IMR-90 (cell line): ENCODE measurements at regions not wholly inside any gene's neighbourhood (a gene's known extent, or its start where the extent isn't known, plus 50 kb on each side); places are given as distances from the start of the nearest gene placed in this dataset.

Source experiments
- ATAC-seq: fragments of 200-7000 bp; cut with Tn5 transposase; 2 replicates; pipeline ENCODE4 v1.9.1; 2020; ENCODE audit warnings: low read depth, mild to moderate bottlenecking, moderate library complexity
- BruUV-seq: library from RNA; stranded (reverse); fragments of 400-500 nt; replicated peaks from 2 replicates; lab custom pipeline; 2021; lab: Mats Ljungman, UMichigan
- CTCF ChIA-PET: fragments of 300-600 bp; formaldehyde crosslinking; extraction: SDS; loops from one replicate; lab custom pipeline; 2021; ENCODE audit warnings: antibody characterized with exemption; lab: Yijun Ruan, JAX
- POLR2A ChIA-PET: fragments of 300-600 bp; sonication (Branson Sonifier 250); formaldehyde crosslinking; loops from one replicate; lab custom pipeline; 2022; ENCODE audit warnings: antibody characterized with exemption; ENCODE audit not compliant: unreplicated experiment; lab: Charles Lee
- DNase-seq: peaks from one replicate; pipeline ENCODE4 v3.0.0; 2013
- H2AFZ ChIP-seq: replicated peaks from 2 replicates; pipeline ENCODE3; 2013; ENCODE audit warnings: low read length, mild to moderate bottlenecking; ENCODE audit not compliant: poor library complexity
- H2AK5ac ChIP-seq: 2 replicates; pipeline ENCODE4 v1.6.1; 2013; ENCODE audit warnings: low read depth, low read length, inconsistent platforms
- H2AK9ac ChIP-seq: replicated peaks from 2 replicates; pipeline ENCODE3; 2013; ENCODE audit warnings: mild to moderate bottlenecking, low read depth, low read length, moderate library complexity; ENCODE audit not compliant: poor library complexity
- H2BK120ac ChIP-seq: 2 replicates; pipeline ENCODE4 v1.6.1; 2013; ENCODE audit warnings: low read depth, low read length, inconsistent platforms
- H2BK15ac ChIP-seq: 3 replicates; pipeline ENCODE4 v1.6.1; 2013; ENCODE audit warnings: low read depth, low read length, inconsistent platforms
- H2BK20ac ChIP-seq: 2 replicates; pipeline ENCODE4 v1.6.1; 2013; ENCODE audit warnings: low read depth, mild to moderate bottlenecking, inconsistent platforms, low read length, moderate library complexity
- H2BK5ac ChIP-seq: 2 replicates; pipeline ENCODE4 v1.6.1; 2013; ENCODE audit warnings: mild to moderate bottlenecking, low read depth, low read length, inconsistent platforms; ENCODE audit not compliant: poor library complexity, severe bottlenecking
- H3K14ac ChIP-seq: replicated peaks from 2 replicates; pipeline ENCODE4 v1.6.1; 2013; ENCODE audit warnings: low read depth, low read length, inconsistent platforms
- H3K18ac ChIP-seq: 2 replicates; pipeline ENCODE4 v1.6.1; 2013; ENCODE audit warnings: low read depth, low read length, control low read depth
- H3K23ac ChIP-seq: 2 replicates; pipeline ENCODE4 v1.6.1; 2013; ENCODE audit warnings: low read depth, low read length, inconsistent platforms
- H3K27ac ChIP-seq: 2 replicates; pipeline ENCODE4 v1.5.1; 2013; ENCODE audit warnings: mild to moderate bottlenecking, control low read depth, low read length; ENCODE audit not compliant: insufficient read depth
- H3K27me3 ChIP-seq: 2 replicates; pipeline ENCODE4 v1.6.1; 2013; ENCODE audit warnings: low read length; ENCODE audit not compliant: control insufficient read depth, insufficient read depth
- H3K36me3 ChIP-seq: 2 replicates; pipeline ENCODE4 v1.6.1; 2013; ENCODE audit warnings: low read length, mixed read lengths; ENCODE audit not compliant: control insufficient read depth, insufficient read depth
- H3K4ac ChIP-seq: 2 replicates; pipeline ENCODE4 v1.6.1; 2013; ENCODE audit warnings: low read depth, low read length, inconsistent platforms
- H3K4me1 ChIP-seq: 2 replicates; pipeline ENCODE4 v1.6.1; 2013; ENCODE audit warnings: low read length, mixed read lengths; ENCODE audit not compliant: control insufficient read depth, insufficient read depth
- H3K4me2 ChIP-seq: 2 replicates; pipeline ENCODE4 v1.6.1; 2013; ENCODE audit warnings: low read depth, mild to moderate bottlenecking, control low read depth, low read length, moderate library complexity
- H3K4me3 ChIP-seq: 2 replicates; pipeline ENCODE4 v1.5.1; 2013; ENCODE audit warnings: low read depth, mild to moderate bottlenecking, control low read depth, low read length, moderate library complexity; ENCODE audit not compliant: insufficient read depth
- H3K56ac ChIP-seq: 2 replicates; pipeline ENCODE4 v1.6.1; 2013; ENCODE audit warnings: low read length, inconsistent platforms; ENCODE audit not compliant: insufficient read depth; ENCODE audit errors: extremely low read depth
- H3K79me1 ChIP-seq, 2 experiments: 2 replicates each; pipeline ENCODE4 v1.6.1; 2013; ENCODE audit warnings: low read length in 2 of 2, inconsistent platforms in 1 of 2, low read depth in 1 of 2
- H3K9ac ChIP-seq: 2 replicates; pipeline ENCODE4 v1.6.1; 2013; ENCODE audit warnings: low read depth, low read length, control low read depth
- H3K9me1 ChIP-seq: 2 replicates; pipeline ENCODE4 v1.6.1; 2013; ENCODE audit warnings: low read length, inconsistent platforms; ENCODE audit not compliant: insufficient read depth
- H3K9me3 ChIP-seq: 2 replicates; pipeline ENCODE4 v1.6.1; 2013; ENCODE audit warnings: low read length; ENCODE audit not compliant: control insufficient read depth, insufficient read depth
- H4K20me1 ChIP-seq: 2 replicates; pipeline ENCODE4 v1.6.1; 2013; ENCODE audit warnings: low read length, inconsistent platforms; ENCODE audit not compliant: insufficient read depth
- H4K5ac ChIP-seq: 2 replicates; pipeline ENCODE4 v1.6.1; 2013; ENCODE audit warnings: mild to moderate bottlenecking, low read depth, low read length, control low read depth
- H4K8ac ChIP-seq, 2 experiments: 2 replicates each; pipeline ENCODE4 v1.6.1; 2013; ENCODE audit warnings: low read depth in 2 of 2, low read length in 2 of 2, control low read depth in 1 of 2, inconsistent platforms in 1 of 2
- H4K91ac ChIP-seq: 2 replicates; pipeline ENCODE4 v1.6.1; 2013; ENCODE audit warnings: low read depth, low read length, inconsistent platforms; ENCODE audit not compliant: insufficient read depth
- CHD1 ChIP-seq: IDR thresholded peaks from 2 replicates; pipeline ENCODE4 v1.6.1; 2012; ENCODE audit warnings: low read depth, low read length, improper control_type of control experiment
- FOS ChIP-seq: fragments of 150-350 bp; IDR thresholded peaks from 2 replicates; pipeline ENCODE4 v1.6.1; 2016; ENCODE audit warnings: low read depth, low read length
- MAFK ChIP-seq: IDR thresholded peaks from 2 replicates; pipeline ENCODE4 v1.6.1; 2012; ENCODE audit warnings: low read depth, low read length, improper control_type of control experiment
- NFE2L2 ChIP-seq: fragments of 150-350 bp; IDR thresholded peaks from 2 replicates; pipeline ENCODE4 v1.6.1; 2016; ENCODE audit warnings: low read depth, mild to moderate bottlenecking, low read length
- POLR2A ChIP-seq: IDR thresholded peaks from 2 replicates; pipeline ENCODE4 v1.6.1; 2012; ENCODE audit warnings: mild to moderate bottlenecking, low read depth, low read length
- RAD21 ChIP-seq: IDR thresholded peaks from 2 replicates; pipeline ENCODE4 v1.6.1; 2012; ENCODE audit warnings: low read length, improper control_type of control experiment
- RCOR1 ChIP-seq: IDR thresholded peaks from 2 replicates; pipeline ENCODE4 v1.6.1; 2012; ENCODE audit warnings: mild to moderate bottlenecking, low read length, improper control_type of control experiment; ENCODE audit not compliant: insufficient replicate concordance
- SMC3 ChIP-seq: fragments of 150-350 bp; IDR thresholded peaks from 2 replicates; pipeline ENCODE4 v1.6.1; 2016; ENCODE audit warnings: low read depth, mild to moderate bottlenecking, antibody characterized with exemption, low read length, moderate library complexity
- WGBS, 2 experiments: methylation state at CpG; one replicate each; pipeline versions ENCODE4 v1.1.5 to v1.1.7; 2013; ENCODE audit warnings: missing lambda C conversion rate in 2 of 2; ENCODE audit not compliant: insufficient read length in 1 of 2; ENCODE audit errors: extremely low coverage in 2 of 2; 5-methylcytosine and 5-hydroxymethylcytosine counted together
- dilution Hi-C: fragments of 300-500 bp; cut with HindIII; formaldehyde crosslinking; loops from one replicate; pipeline ENCODE4 v1.14.3; 2018; ENCODE audit warnings: low sequenced_read_pairs; ENCODE audit not compliant: unreplicated experiment
- in situ Hi-C: fragments of 300-500 bp; cut with MboI; formaldehyde crosslinking; loops from 3 replicates; pipeline ENCODE4 v1.14.3; 2019; ENCODE audit warnings: low sequenced_read_pairs, inconsistent platforms, mixed read lengths
- intact Hi-C: fragments of 100-400 bp; cut with micrococcal nuclease; formaldehyde crosslinking; loops from 2 replicates; pipeline ENCODE4 v1.10.0; 2022
- TF ChIP-seq, protein P1 (sequence below): fragments of 150-350 bp; IDR thresholded peaks from 2 replicates; pipeline ENCODE4 v1.6.1; 2016; ENCODE audit warnings: low read depth, mild to moderate bottlenecking, low read length, moderate library complexity, borderline replicate concordance
- TF ChIP-seq, protein P2 (sequence below): fragments of 150-350 bp; IDR thresholded peaks from 2 replicates; pipeline ENCODE4 v1.6.1; 2017; ENCODE audit warnings: mild to moderate bottlenecking, antibody characterized with exemption, low read length, low read depth

- no peaks in the 10 kb centered on the region for H3K9me1 ChIP-seq
- H4K20me1 ChIP-seq: no peaks in the 10 kb centered on the region
- H3K9ac ChIP-seq: no peak overlapping the region
- no peak overlapping the region for H2AK9ac ChIP-seq
- no peak overlapping the region for H2BK15ac ChIP-seq
- ChIA-PET CTCF (no interaction called here), POLR2A (no interaction called here)
- in situ Hi-C loops (no loop called here), intact Hi-C loops (no loop called here), dilution Hi-C loops (no loop called here)
- no peaks in the 10 kb centered on the region for H3K4me1 ChIP-seq
- H3K27me3 ChIP-seq: no peaks in the 10 kb centered on the region
- H3K4me2 ChIP-seq: no peak overlapping the region
- H4K8ac ChIP-seq: no peak overlapping the region
- no peak overlapping the region for H3K27ac ChIP-seq
- no peaks in the 10 kb centered on the region for H3K79me1 ChIP-seq
- H3K56ac ChIP-seq: no peak overlapping the region
- no peak overlapping the region for H4K91ac ChIP-seq
- DNase-seq (no peak), ATAC-seq (no peak)
- H2AK5ac ChIP-seq: no peak overlapping the region
- H2AFZ ChIP-seq: no peak overlapping the region
- no peak overlapping the region for H2BK120ac ChIP-seq
- TF ChIP-seq, protein P1, sequence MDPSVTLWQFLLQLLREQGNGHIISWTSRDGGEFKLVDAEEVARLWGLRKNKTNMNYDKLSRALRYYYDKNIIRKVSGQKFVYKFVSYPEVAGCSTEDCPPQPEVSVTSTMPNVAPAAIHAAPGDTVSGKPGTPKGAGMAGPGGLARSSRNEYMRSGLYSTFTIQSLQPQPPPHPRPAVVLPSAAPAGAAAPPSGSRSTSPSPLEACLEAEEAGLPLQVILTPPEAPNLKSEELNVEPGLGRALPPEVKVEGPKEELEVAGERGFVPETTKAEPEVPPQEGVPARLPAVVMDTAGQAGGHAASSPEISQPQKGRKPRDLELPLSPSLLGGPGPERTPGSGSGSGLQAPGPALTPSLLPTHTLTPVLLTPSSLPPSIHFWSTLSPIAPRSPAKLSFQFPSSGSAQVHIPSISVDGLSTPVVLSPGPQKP: no peak
- no peak for TF ChIP-seq SMC3
- TF ChIP-seq RAD21: no peak
- no peak for TF ChIP-seq MAFK
- TF ChIP-seq NFE2L2: no peak
- TF ChIP-seq POLR2A: no peak
- TF ChIP-seq FOS: no peak
- no peak for TF ChIP-seq CHD1
- no peak for TF ChIP-seq RCOR1
- TF ChIP-seq, protein P2, sequence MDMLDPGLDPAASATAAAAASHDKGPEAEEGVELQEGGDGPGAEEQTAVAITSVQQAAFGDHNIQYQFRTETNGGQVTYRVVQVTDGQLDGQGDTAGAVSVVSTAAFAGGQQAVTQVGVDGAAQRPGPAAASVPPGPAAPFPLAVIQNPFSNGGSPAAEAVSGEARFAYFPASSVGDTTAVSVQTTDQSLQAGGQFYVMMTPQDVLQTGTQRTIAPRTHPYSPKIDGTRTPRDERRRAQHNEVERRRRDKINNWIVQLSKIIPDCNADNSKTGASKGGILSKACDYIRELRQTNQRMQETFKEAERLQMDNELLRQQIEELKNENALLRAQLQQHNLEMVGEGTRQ: no peak
- H3K4me3 ChIP-seq: no peak overlapping the region
- WGBS, 2 experiments: no CpG with 5 or more reads among the region's 5 CpGs
- H3K9me3 ChIP-seq: no peaks in the 10 kb centered on the region
- no peak overlapping the region for H3K14ac ChIP-seq
- no peaks in the 10 kb centered on the region for H3K36me3 ChIP-seq
- H3K18ac ChIP-seq: no peak overlapping the region
- no peak overlapping the region for H3K4ac ChIP-seq
- H3K23ac ChIP-seq: no peak overlapping the region
- H2BK5ac ChIP-seq: no peak overlapping the region
- no TSS peak for BruUV-seq
- H2BK20ac ChIP-seq: no peak overlapping the region
- H4K5ac ChIP-seq: no peak overlapping the region
Observed at GRCh38 chr3:5448246-5448645, 260.7 kb downstream of the EDEM1 start.
